Coronary artery (tissue), 2 donors: ENCODE measurements at regions not wholly inside any gene's neighbourhood (a gene's known extent, or its start where the extent isn't known, plus 50 kb on each side); places are given as distances from the start of the nearest gene placed in this dataset.

Experiments
- DNase-seq: peaks from one replicate; pipeline ENCODE4 v3.0.0-alpha.2; 2017; ENCODE audit warnings: low spot score
- H3K27ac ChIP-seq, 2 donors: fragments of 200-600 bp; sonication (generic); one replicate each; pipeline ENCODE4 v1.5.1; 2016 to 2019
- H3K4me3 ChIP-seq: fragments of 200-600 bp; sonication (generic); 2 replicates; pipeline ENCODE4 v1.5.1; 2016; ENCODE audit warnings: mild to moderate bottlenecking, moderate library complexity
- TF ChIP-seq, protein P1 (sequence below): fragments of 200-600 bp; sonication (generic); IDR thresholded peaks from one replicate; pipeline ENCODE4 v1.5.1; 2019; ENCODE audit warnings: antibody characterized with exemption

DNA sequence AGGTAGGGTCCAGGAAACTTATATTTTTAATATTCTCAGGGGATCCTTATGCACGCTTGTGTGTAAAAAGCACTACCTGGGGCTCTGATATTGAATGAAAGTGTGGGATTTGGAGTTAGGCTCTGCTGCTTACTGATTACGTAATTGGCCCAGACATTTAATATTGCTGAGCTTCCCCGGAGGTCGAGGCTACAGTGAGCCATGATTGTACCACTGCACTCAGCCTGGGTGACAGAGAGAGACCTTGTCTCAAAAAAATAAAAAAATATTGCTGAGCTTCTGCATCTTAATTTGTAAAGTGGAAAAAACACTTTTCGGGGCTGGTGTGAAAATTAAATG is 62.2 kb upstream of the KIF26B start:
- TF ChIP-seq, protein P1, sequence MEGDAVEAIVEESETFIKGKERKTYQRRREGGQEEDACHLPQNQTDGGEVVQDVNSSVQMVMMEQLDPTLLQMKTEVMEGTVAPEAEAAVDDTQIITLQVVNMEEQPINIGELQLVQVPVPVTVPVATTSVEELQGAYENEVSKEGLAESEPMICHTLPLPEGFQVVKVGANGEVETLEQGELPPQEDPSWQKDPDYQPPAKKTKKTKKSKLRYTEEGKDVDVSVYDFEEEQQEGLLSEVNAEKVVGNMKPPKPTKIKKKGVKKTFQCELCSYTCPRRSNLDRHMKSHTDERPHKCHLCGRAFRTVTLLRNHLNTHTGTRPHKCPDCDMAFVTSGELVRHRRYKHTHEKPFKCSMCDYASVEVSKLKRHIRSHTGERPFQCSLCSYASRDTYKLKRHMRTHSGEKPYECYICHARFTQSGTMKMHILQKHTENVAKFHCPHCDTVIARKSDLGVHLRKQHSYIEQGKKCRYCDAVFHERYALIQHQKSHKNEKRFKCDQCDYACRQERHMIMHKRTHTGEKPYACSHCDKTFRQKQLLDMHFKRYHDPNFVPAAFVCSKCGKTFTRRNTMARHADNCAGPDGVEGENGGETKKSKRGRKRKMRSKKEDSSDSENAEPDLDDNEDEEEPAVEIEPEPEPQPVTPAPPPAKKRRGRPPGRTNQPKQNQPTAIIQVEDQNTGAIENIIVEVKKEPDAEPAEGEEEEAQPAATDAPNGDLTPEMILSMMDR: no peak
- Histone ChIP-seq H3K4me3 (no peak overlapping the region), H3K27ac (no peak overlapping the region)
- no peak for DNase-seq

- H3K4me3 ChIP-seq: no peak overlapping the region
- H3K27ac ChIP-seq: no peak overlapping the region
- no peak for DNase-seq
- TF ChIP-seq, protein P1: no peak
These were observed 62.8 kb upstream of the KIF26B start for GRCh38 chr1:245091818-245092637.

GRCh38 chr1:245091171-245091621 is 63.6 kb upstream of the KIF26B start:
- DNase-seq: no peak
- Histone ChIP-seq H3K4me3 (no peak overlapping the region), H3K27ac (no peak overlapping the region)
- TF ChIP-seq, protein P1: no peak

- Histone ChIP-seq H3K4me3 (no peak overlapping the region), H3K27ac (no peak overlapping the region)
- no peak for DNase-seq
- TF ChIP-seq, protein P1: no peak
These were observed 64.2 kb upstream of the KIF26B start for GRCh38 chr1:245090491-245091090.

DNA sequence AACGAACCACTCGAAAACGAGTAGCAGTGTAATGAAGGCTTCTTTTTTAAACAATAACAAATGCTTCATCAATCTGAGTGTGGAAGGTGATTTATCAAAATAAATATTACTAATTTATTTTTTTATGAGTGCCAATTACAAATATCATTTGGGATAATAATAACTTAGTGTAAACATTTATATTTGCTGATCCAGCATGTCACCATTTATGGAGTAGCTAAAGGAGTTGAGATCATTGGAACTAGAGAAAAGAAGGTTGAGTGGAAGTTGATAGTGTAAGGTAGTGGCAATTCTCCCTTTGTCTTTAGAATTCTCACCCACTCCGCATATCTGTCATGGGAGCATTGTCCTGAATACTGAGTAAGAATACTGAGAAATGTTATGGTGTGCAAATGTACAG is 67.1 kb upstream of the KIF26B start:
- TF ChIP-seq, protein P1: no peak
- Histone ChIP-seq H3K4me3 (no peak overlapping the region), H3K27ac (no peak overlapping the region)
- DNase-seq: no peak

- TF ChIP-seq, protein P1: no peak
- no peak for DNase-seq
- Histone ChIP-seq H3K27ac (no peak overlapping the region), H3K4me3 (no peak overlapping the region)
These were observed 68.3 kb upstream of the KIF26B start for GRCh38 chr1:245086389-245086969.
